ENCODE measurements at regions not wholly inside any gene's neighbourhood (a gene's known extent, or its start where the extent isn't known, plus 50 kb on each side); places are given as distances from the start of the nearest gene placed in this dataset.

- TF ChIP-seq, protein P1, sequence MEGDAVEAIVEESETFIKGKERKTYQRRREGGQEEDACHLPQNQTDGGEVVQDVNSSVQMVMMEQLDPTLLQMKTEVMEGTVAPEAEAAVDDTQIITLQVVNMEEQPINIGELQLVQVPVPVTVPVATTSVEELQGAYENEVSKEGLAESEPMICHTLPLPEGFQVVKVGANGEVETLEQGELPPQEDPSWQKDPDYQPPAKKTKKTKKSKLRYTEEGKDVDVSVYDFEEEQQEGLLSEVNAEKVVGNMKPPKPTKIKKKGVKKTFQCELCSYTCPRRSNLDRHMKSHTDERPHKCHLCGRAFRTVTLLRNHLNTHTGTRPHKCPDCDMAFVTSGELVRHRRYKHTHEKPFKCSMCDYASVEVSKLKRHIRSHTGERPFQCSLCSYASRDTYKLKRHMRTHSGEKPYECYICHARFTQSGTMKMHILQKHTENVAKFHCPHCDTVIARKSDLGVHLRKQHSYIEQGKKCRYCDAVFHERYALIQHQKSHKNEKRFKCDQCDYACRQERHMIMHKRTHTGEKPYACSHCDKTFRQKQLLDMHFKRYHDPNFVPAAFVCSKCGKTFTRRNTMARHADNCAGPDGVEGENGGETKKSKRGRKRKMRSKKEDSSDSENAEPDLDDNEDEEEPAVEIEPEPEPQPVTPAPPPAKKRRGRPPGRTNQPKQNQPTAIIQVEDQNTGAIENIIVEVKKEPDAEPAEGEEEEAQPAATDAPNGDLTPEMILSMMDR (conservative IDR thresholded peaks at IDR 0.05; ENCODE audit: low read depth, low read length): no peak
- TF ChIP-seq EZH2 (IDR thresholded peaks at IDR 0.05; ENCODE audit: borderline replicate concordance, low read depth, low read length, poor library complexity, severe bottlenecking): no peak
These were observed 179.1 kb upstream of the SPRED2 start for GRCh38 chr2:65611488-65611887.
